Osteoblast (primary cell): ENCODE measurements at regions not wholly inside any gene's neighbourhood (a gene's known extent, or its start where the extent isn't known, plus 50 kb on each side); places are given as distances from the start of the nearest gene placed in this dataset.
"Not testable (repeated sequence)": the region's sequence is repeated elsewhere in the genome, so short reads cannot be mapped to it uniquely, and the experiment has no call there.

Experiments used
- DNase-seq: peaks from one replicate; pipeline ENCODE4 v3.0.0; 2011; ENCODE audit warnings: low spot score, mixed read lengths; ENCODE audit not compliant: insufficient read length; ENCODE audit errors: missing footprints
- H2AFZ ChIP-seq: 2 replicates; pipeline ENCODE4 v1.6.0; 2011; ENCODE audit warnings: mild to moderate bottlenecking, low read length
- H3K27ac ChIP-seq: 2 replicates; pipeline ENCODE4 v1.5.1; 2011; ENCODE audit warnings: mild to moderate bottlenecking, low read depth, low read length, moderate library complexity
- H3K27me3 ChIP-seq: 2 replicates; pipeline ENCODE4 v1.6.0; 2012; ENCODE audit warnings: mild to moderate bottlenecking, control low read depth, inconsistent platforms, low read length, moderate library complexity; ENCODE audit not compliant: insufficient read depth
- H3K36me3 ChIP-seq: 2 replicates; pipeline ENCODE4 v1.5.1; 2011; ENCODE audit warnings: mild to moderate bottlenecking, low read length, control low read depth, moderate library complexity; ENCODE audit not compliant: insufficient read depth
- H3K4me1 ChIP-seq: 2 replicates; pipeline ENCODE4 v1.5.1; 2011; ENCODE audit warnings: mild to moderate bottlenecking, low read length, control low read depth, moderate library complexity; ENCODE audit not compliant: insufficient read depth
- H3K4me2 ChIP-seq: 2 replicates; pipeline ENCODE4 v1.6.0; 2011; ENCODE audit warnings: mild to moderate bottlenecking, low read length; ENCODE audit not compliant: insufficient read depth
- H3K4me3 ChIP-seq: fragments of 200-600 bp; sonication (generic); 3 replicates; pipeline ENCODE4 v1.5.1; 2012; ENCODE audit warnings: mild to moderate bottlenecking, low read length, inconsistent platforms; ENCODE audit not compliant: insufficient read depth
- H3K79me2 ChIP-seq: 2 replicates; pipeline ENCODE4 v1.6.0; 2012; ENCODE audit warnings: mild to moderate bottlenecking, low read length, control low read depth, inconsistent platforms; ENCODE audit not compliant: insufficient read depth
- H3K9me3 ChIP-seq: 2 replicates; pipeline ENCODE4 v1.5.1; 2011; ENCODE audit warnings: low read depth, low read length, control low read depth
- H4K20me1 ChIP-seq: 2 replicates; pipeline ENCODE4 v1.6.0; 2012; ENCODE audit warnings: mild to moderate bottlenecking, low read length, control low read depth; ENCODE audit not compliant: insufficient read depth
- CTCF ChIP-seq: IDR thresholded peaks from 2 replicates; pipeline ENCODE4 v1.5.1; 2011; ENCODE audit warnings: mild to moderate bottlenecking, low read depth, low read length, moderate library complexity; ENCODE audit errors: extremely low read depth

GRCh38 chr4:12912896-12913418, 571.2 kb downstream of the RAB28 start:
- Histone ChIP-seq H3K9me3 (peaks cover 2% of the 10 kb centered on the region), H3K27me3 (no peaks in the 10 kb centered on the region), H3K36me3 (no peaks in the 10 kb centered on the region), H3K79me2 (no peaks in the 10 kb centered on the region), H3K4me2 (no peak overlapping the region), H4K20me1 (no peaks in the 10 kb centered on the region), H3K4me3 (no peak overlapping the region), H2AFZ (no peak overlapping the region), H3K4me1 (no peaks in the 10 kb centered on the region), H3K27ac (no peak overlapping the region)
- DNase-seq, result no peak
- no peak for TF ChIP-seq CTCF

- H2AFZ ChIP-seq, result no peak overlapping the region
- H3K36me3 ChIP-seq, result no peaks in the 10 kb centered on the region
- DNase-seq, result no peak
- H3K4me2 ChIP-seq, result no peak overlapping the region
- no peak overlapping the region for H3K27ac ChIP-seq
- H3K9me3 ChIP-seq, result peaks cover 2% of the 10 kb centered on the region
- H3K4me1 ChIP-seq, result no peaks in the 10 kb centered on the region
- H3K27me3 ChIP-seq, result no peaks in the 10 kb centered on the region
- H3K79me2 ChIP-seq, result no peaks in the 10 kb centered on the region
- no peak overlapping the region for H3K4me3 ChIP-seq
- no peaks in the 10 kb centered on the region for H4K20me1 ChIP-seq
- TF ChIP-seq CTCF, result no peak
These were observed 572.3 kb downstream of the RAB28 start for GRCh38 chr4:12911750-12912358.

- not testable (repeated sequence) for H3K27ac ChIP-seq, H3K79me2 ChIP-seq, H3K4me3 ChIP-seq, H2AFZ ChIP-seq, H3K4me2 ChIP-seq, DNase-seq, H4K20me1 ChIP-seq, H3K9me3 ChIP-seq, H3K27me3 ChIP-seq, H3K36me3 ChIP-seq, H3K4me1 ChIP-seq
These were observed 580.5 kb downstream of the RAB28 start for GRCh38 chr4:12903640-12904039.

- Histone ChIP-seq H3K4me3 (no peak overlapping the region), H3K27ac (no peak overlapping the region), H3K36me3 (no peaks in the 10 kb centered on the region), H2AFZ (no peak overlapping the region), H3K27me3 (no peaks in the 10 kb centered on the region), H4K20me1 (no peaks in the 10 kb centered on the region), H3K4me2 (no peak overlapping the region), H3K4me1 (no peaks in the 10 kb centered on the region), H3K9me3 (no peaks in the 10 kb centered on the region), H3K79me2 (no peaks in the 10 kb centered on the region)
- TF ChIP-seq CTCF, result no peak
- peak; percentile 26 for DNase-seq
These were observed 581.4 kb downstream of the RAB28 start for GRCh38 chr4:12902735-12903134.
